Activated naive CD4-positive, alpha-beta T cell treated with anti-CD3 and anti-CD28 coated beads, Interleukin-2, amount 10 ng/mL, durations not matched to agents 7 days and 5 days (primary cell): ENCODE measurements at regions not wholly inside any gene's neighbourhood (a gene's known extent, or its start where the extent isn't known, plus 50 kb on each side); places are given as distances from the start of the nearest gene placed in this dataset.

ENCODE experiments used
- CTCF ChIA-PET: fragments of 350-600 bp; sonication (Branson Sonifier 250); formaldehyde crosslinking; loops from one replicate; lab custom pipeline; 2021; ENCODE audit warnings: antibody characterized with exemption; lab: Charles Lee
- DNase-seq: peaks from one replicate; pipeline ENCODE4 v3.0.0-alpha.2; 2020
- H3K27ac Mint-ChIP-seq: one replicate; pipeline ENCODE4 v1.8.0; 2021; ENCODE audit warnings: mild to moderate bottlenecking, moderate library complexity, mixed read lengths
- H3K27me3 Mint-ChIP-seq: one replicate; pipeline ENCODE4 v1.8.0; 2021; ENCODE audit warnings: mild to moderate bottlenecking, mixed read lengths
- H3K36me3 Mint-ChIP-seq: one replicate; pipeline ENCODE4 v1.8.0; 2021; ENCODE audit warnings: mixed read lengths
- H3K4me1 Mint-ChIP-seq: one replicate; pipeline ENCODE4 v1.8.0; 2021; ENCODE audit warnings: mixed read lengths
- H3K4me3 Mint-ChIP-seq: one replicate; pipeline ENCODE4 v1.8.0; 2021; ENCODE audit warnings: mild to moderate bottlenecking, moderate library complexity, mixed read lengths
- H3K9me3 Mint-ChIP-seq: one replicate; pipeline ENCODE4 v1.8.0; 2021; ENCODE audit warnings: mixed read lengths

- H3K36me3 Mint-ChIP-seq, result no peaks in the 10 kb centered on the region
- no peaks in the 10 kb centered on the region for H3K9me3 Mint-ChIP-seq
- H3K4me3 Mint-ChIP-seq, result no peak overlapping the region
- no peaks in the 10 kb centered on the region for H3K27me3 Mint-ChIP-seq
- H3K4me1 Mint-ChIP-seq, result no peaks in the 10 kb centered on the region
- CTCF ChIA-PET, result no interaction called here
- no peak for DNase-seq
- no peak overlapping the region for H3K27ac Mint-ChIP-seq
These were observed 110.0 kb upstream of the GCFC2 start for GRCh38 chr2:75820693-75821092.

GRCh38 chr2:75810611-75811330, 100.1 kb upstream of the GCFC2 start:
- no peaks in the 10 kb centered on the region for H3K4me1 Mint-ChIP-seq
- no peaks in the 10 kb centered on the region for H3K36me3 Mint-ChIP-seq
- no peaks in the 10 kb centered on the region for H3K9me3 Mint-ChIP-seq
- CTCF ChIA-PET, result no interaction called here
- no peak for DNase-seq
- no peak overlapping the region for H3K4me3 Mint-ChIP-seq
- H3K27me3 Mint-ChIP-seq, result no peaks in the 10 kb centered on the region
- H3K27ac Mint-ChIP-seq, result no peak overlapping the region

- CTCF ChIA-PET, result no interaction called here
- Mint-ChIP-seq H3K4me1 (no peaks in the 10 kb centered on the region), H3K36me3 (no peaks in the 10 kb centered on the region), H3K27me3 (no peaks in the 10 kb centered on the region), H3K9me3 (no peaks in the 10 kb centered on the region), H3K27ac (no peak overlapping the region), H3K4me3 (no peak overlapping the region)
- no peak for DNase-seq
These were observed 98.2 kb upstream of the GCFC2 start for GRCh38 chr2:75808793-75809535.

- no peak overlapping the region for H3K4me3 Mint-ChIP-seq
- no peaks in the 10 kb centered on the region for H3K4me1 Mint-ChIP-seq
- H3K36me3 Mint-ChIP-seq, result no peaks in the 10 kb centered on the region
- CTCF ChIA-PET, result no interaction called here
- no peaks in the 10 kb centered on the region for H3K9me3 Mint-ChIP-seq
- no peak overlapping the region for H3K27ac Mint-ChIP-seq
- no peak for DNase-seq
- no peaks in the 10 kb centered on the region for H3K27me3 Mint-ChIP-seq
These were observed 97.3 kb upstream of the GCFC2 start for GRCh38 chr2:75807992-75808391.

- DNase-seq, result no peak
- Mint-ChIP-seq H3K27ac (no peak overlapping the region), H3K27me3 (no peaks in the 10 kb centered on the region), H3K4me3 (no peak overlapping the region), H3K36me3 (no peaks in the 10 kb centered on the region), H3K9me3 (no peaks in the 10 kb centered on the region), H3K4me1 (no peaks in the 10 kb centered on the region)
- CTCF ChIA-PET, result no interaction called here
These were observed 90.7 kb upstream of the GCFC2 start for GRCh38 chr2:75801234-75801982.

GRCh38 chr2:75800456-75800855, 89.7 kb upstream of the GCFC2 start:
- CTCF ChIA-PET, result no interaction called here
- no peak overlapping the region for H3K4me3 Mint-ChIP-seq
- H3K9me3 Mint-ChIP-seq, result no peaks in the 10 kb centered on the region
- DNase-seq, result no peak
- H3K36me3 Mint-ChIP-seq, result no peaks in the 10 kb centered on the region
- no peaks in the 10 kb centered on the region for H3K4me1 Mint-ChIP-seq
- no peak overlapping the region for H3K27ac Mint-ChIP-seq
- H3K27me3 Mint-ChIP-seq, result no peaks in the 10 kb centered on the region

- DNase-seq, result no peak
- H3K9me3 Mint-ChIP-seq, result no peaks in the 10 kb centered on the region
- H3K4me1 Mint-ChIP-seq, result no peaks in the 10 kb centered on the region
- CTCF ChIA-PET, result no interaction called here
- no peak overlapping the region for H3K4me3 Mint-ChIP-seq
- H3K27ac Mint-ChIP-seq, result no peak overlapping the region
- no peaks in the 10 kb centered on the region for H3K27me3 Mint-ChIP-seq
- H3K36me3 Mint-ChIP-seq, result no peaks in the 10 kb centered on the region
These were observed 89.1 kb upstream of the GCFC2 start for GRCh38 chr2:75799859-75800258.

- no peaks in the 10 kb centered on the region for H3K36me3 Mint-ChIP-seq
- no peak overlapping the region for H3K4me3 Mint-ChIP-seq
- no peak for DNase-seq
- CTCF ChIA-PET, result no interaction called here
- H3K27ac Mint-ChIP-seq, result no peak overlapping the region
- H3K4me1 Mint-ChIP-seq, result no peaks in the 10 kb centered on the region
- no peaks in the 10 kb centered on the region for H3K9me3 Mint-ChIP-seq
- no peaks in the 10 kb centered on the region for H3K27me3 Mint-ChIP-seq
These were observed 87.9 kb upstream of the GCFC2 start for GRCh38 chr2:75798569-75798968.

- CTCF ChIA-PET, result no interaction called here
- Mint-ChIP-seq H3K27ac (no peak overlapping the region), H3K4me3 (no peak overlapping the region), H3K27me3 (no peaks in the 10 kb centered on the region), H3K36me3 (no peaks in the 10 kb centered on the region), H3K4me1 (no peaks in the 10 kb centered on the region), H3K9me3 (no peaks in the 10 kb centered on the region)
- no peak for DNase-seq
These were observed 82.3 kb upstream of the GCFC2 start for GRCh38 chr2:75792996-75793395.

- no peak for DNase-seq
- H3K4me3 Mint-ChIP-seq, result no peak overlapping the region
- H3K27ac Mint-ChIP-seq, result no peak overlapping the region
- H3K36me3 Mint-ChIP-seq, result no peaks in the 10 kb centered on the region
- CTCF ChIA-PET, result no interaction called here
- H3K9me3 Mint-ChIP-seq, result no peaks in the 10 kb centered on the region
- H3K4me1 Mint-ChIP-seq, result no peaks in the 10 kb centered on the region
- no peaks in the 10 kb centered on the region for H3K27me3 Mint-ChIP-seq
These were observed 81.4 kb upstream of the GCFC2 start for GRCh38 chr2:75792146-75792545.

- no peak overlapping the region for H3K4me3 Mint-ChIP-seq
- no peaks in the 10 kb centered on the region for H3K27me3 Mint-ChIP-seq
- H3K27ac Mint-ChIP-seq, result no peak overlapping the region
- CTCF ChIA-PET, result no interaction called here
- no peaks in the 10 kb centered on the region for H3K36me3 Mint-ChIP-seq
- no peaks in the 10 kb centered on the region for H3K4me1 Mint-ChIP-seq
- H3K9me3 Mint-ChIP-seq, result no peaks in the 10 kb centered on the region
- no peak for DNase-seq
These were observed 80.2 kb upstream of the GCFC2 start for GRCh38 chr2:75790814-75791467.

GRCh38 chr2:75790121-75790813, 79.6 kb upstream of the GCFC2 start:
- no peak for DNase-seq
- CTCF ChIA-PET, result no interaction called here
- H3K27ac Mint-ChIP-seq, result no peak overlapping the region
- H3K4me1 Mint-ChIP-seq, result no peaks in the 10 kb centered on the region
- H3K27me3 Mint-ChIP-seq, result no peaks in the 10 kb centered on the region
- H3K36me3 Mint-ChIP-seq, result no peaks in the 10 kb centered on the region
- H3K4me3 Mint-ChIP-seq, result no peak overlapping the region
- H3K9me3 Mint-ChIP-seq, result no peaks in the 10 kb centered on the region

GRCh38 chr2:75788902-75789301, 78.2 kb upstream of the GCFC2 start:
- no peak overlapping the region for H3K27ac Mint-ChIP-seq
- CTCF ChIA-PET, result no interaction called here
- no peaks in the 10 kb centered on the region for H3K9me3 Mint-ChIP-seq
- no peak for DNase-seq
- H3K4me1 Mint-ChIP-seq, result no peaks in the 10 kb centered on the region
- no peaks in the 10 kb centered on the region for H3K36me3 Mint-ChIP-seq
- H3K4me3 Mint-ChIP-seq, result no peak overlapping the region
- no peaks in the 10 kb centered on the region for H3K27me3 Mint-ChIP-seq

- no peaks in the 10 kb centered on the region for H3K27me3 Mint-ChIP-seq
- CTCF ChIA-PET, result no interaction called here
- no peaks in the 10 kb centered on the region for H3K9me3 Mint-ChIP-seq
- H3K36me3 Mint-ChIP-seq, result no peaks in the 10 kb centered on the region
- no peaks in the 10 kb centered on the region for H3K4me1 Mint-ChIP-seq
- no peak for DNase-seq
- H3K4me3 Mint-ChIP-seq, result no peak overlapping the region
- no peak overlapping the region for H3K27ac Mint-ChIP-seq
These were observed 77.4 kb upstream of the GCFC2 start for GRCh38 chr2:75788154-75788553.
